ENCODE measurements at regions not wholly inside any gene's neighbourhood (a gene's known extent, or its start where the extent isn't known, plus 50 kb on each side); places are given as distances from the start of the nearest gene placed in this dataset.

- no peak for DNase-seq
Observed at GRCh38 chr7:41207141-41207540, 495.7 kb downstream of the INHBA start.

DNA sequence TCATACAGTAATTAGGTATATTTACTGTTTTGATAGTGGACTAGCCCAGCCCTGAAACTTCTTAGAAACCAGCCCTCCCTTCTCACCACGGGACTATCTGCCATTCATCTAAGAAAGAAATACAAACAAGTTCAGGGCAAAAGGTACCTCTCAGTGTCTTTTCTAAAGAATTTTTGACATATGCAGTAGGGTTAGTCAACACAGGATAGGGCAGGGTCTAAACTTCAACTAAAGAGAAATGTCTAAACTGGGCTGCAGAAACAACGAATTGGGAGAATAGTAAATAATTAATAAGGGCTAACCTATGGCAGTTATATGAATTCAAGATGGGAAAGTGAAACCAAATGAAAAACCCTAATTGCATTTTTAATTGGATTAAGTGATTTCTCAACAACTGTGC, 496.6 kb downstream of the INHBA start:
- no peak for DNase-seq

DNA sequence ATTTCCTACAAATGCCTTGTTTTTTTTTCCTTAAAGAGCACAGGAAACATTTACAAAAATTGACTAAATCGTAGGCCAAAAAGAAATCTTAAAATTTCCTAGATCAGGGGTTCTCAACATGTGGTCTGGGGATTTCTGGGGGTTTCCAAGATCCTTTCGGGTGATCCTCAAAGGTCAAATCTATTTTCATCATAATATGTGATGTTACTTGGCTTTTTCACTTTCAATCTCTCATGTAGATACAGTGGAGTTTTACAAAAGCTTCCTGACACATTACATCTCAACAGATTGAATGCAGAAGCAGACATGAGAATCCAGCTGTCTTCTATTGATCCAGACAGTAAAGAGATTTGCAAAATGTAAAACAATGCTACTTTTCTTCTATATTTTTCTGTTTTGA, 497.3 kb downstream of the INHBA start:
- no peak for DNase-seq

DNA sequence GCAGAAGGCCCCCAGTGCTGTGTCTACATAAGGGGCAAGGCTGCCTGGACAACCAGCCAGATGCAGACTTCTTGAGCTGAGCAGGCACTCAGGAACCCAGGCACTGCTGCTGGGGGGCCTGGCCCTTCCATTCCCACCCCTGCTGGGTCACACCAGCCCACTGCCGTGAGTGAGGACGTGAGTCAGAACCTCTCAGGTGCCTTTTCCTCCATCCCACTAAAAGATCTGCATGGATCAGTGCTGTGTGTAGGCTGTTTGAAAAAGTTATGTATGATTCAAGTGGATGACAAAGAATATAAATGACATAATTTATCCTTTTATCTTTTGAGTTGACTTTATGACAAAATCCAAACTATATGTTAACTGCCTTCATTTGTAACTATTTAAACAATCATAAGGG, 499.3 kb downstream of the INHBA start:
- DNase-seq, result no peak

- no peak for DNase-seq
Observed at GRCh38 chr7:41201021-41201420, 501.9 kb downstream of the INHBA start.

- DNase-seq, result no peak
Observed at GRCh38 chr7:41199136-41199535, 503.8 kb downstream of the INHBA start.

DNA sequence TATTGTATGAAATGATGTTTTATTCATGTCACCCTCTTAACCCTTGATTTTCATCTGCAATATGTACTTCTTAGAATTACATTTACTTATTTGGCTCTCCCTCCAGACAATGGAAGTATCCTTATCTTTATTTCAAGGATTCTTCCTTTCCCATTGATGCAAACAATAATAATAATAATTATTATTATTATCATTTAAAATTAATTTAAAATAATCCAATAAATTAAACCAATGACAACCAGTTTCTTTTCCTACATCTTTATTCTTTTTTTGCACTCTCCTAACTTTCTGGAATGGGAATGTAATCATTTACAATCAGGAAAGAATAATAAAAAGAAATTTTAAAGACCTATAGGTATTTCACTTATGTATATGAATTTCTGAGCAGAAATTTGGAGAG, 504.4 kb downstream of the INHBA start:
- no peak for DNase-seq

- DNase-seq, result no peak
Observed at GRCh38 chr7:41197769-41198168, 505.1 kb downstream of the INHBA start.

- no peak for DNase-seq
Observed at GRCh38 chr7:41193738-41194282, 509.1 kb downstream of the INHBA start.

- DNase-seq, result no peak
Observed at GRCh38 chr7:41190581-41190980, 512.3 kb downstream of the INHBA start.

DNA sequence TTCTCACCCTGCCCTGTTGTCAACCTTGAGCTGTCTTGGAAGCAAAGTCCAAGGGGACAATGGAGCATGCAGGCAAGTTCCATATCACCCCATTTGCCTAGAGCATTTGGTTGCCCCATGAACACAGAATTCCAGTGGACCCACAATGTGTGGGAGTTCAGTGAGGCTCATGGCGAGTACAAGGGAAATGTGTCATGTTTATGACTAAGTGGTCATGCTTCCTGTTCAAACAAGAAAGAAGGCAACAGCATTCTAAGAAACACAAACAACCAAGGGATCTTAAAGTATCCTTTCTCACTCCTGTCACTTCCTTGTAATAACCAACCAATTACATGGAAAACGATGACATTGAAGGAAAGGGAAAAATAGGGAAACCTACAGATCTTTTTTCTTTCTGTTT, 513.0 kb downstream of the INHBA start:
- no peak for DNase-seq

GRCh38 chr7:41188163-41189130, 514.4 kb downstream of the INHBA start:
- DNase-seq, result no peak

DNA sequence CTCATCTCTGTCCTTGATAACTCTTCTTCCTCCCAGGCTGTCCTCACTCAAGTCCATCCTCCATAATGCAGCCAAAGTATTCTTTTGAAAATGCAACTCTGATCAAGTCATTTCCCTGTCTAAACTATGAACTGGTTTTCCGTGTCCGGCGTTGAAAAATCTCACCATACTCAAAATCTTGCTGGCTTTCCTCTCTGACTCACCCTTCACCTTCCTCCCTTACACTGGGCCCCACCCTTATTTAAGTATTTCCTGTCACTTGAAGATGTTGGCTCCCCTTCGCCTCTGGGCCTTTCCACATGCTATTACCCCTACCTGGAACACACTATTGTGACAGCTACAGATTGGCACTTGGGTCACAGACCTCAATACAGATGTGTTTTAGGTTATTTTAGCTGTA, 515.6 kb downstream of the INHBA start:
- no peak for DNase-seq

- no peak for DNase-seq
Observed at GRCh38 chr7:41185851-41186250, 517.0 kb downstream of the INHBA start.

GRCh38 chr7:41183741-41184140, 519.1 kb downstream of the INHBA start:
- DNase-seq, result no peak

DNA sequence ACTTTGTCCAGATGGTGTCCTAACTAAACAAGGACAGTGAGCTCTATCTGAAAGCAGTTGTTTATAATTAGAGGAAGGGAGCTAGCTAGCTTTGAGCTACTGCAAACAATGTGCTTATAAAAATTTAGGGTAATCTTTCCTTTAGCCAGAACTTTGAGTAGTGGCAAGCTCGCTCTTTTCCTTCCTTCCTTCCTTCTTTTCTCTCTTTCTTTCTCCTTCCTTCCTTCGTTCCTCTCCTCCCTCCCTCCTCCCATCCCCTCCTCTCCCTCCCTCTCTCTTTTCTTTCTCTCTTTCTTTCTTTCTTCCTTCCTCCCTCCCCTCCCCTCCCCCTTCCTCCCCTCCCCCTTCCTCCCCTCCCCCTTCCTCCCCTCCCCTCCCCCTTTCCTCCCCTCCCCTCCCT, 520.1 kb downstream of the INHBA start:
- DNase-seq, result no peak

- DNase-seq, result no peak
Observed at GRCh38 chr7:41175435-41175834, 527.5 kb downstream of the INHBA start.

GRCh38 chr7:41174521-41174920, 528.4 kb downstream of the INHBA start:
- no peak for DNase-seq

DNA sequence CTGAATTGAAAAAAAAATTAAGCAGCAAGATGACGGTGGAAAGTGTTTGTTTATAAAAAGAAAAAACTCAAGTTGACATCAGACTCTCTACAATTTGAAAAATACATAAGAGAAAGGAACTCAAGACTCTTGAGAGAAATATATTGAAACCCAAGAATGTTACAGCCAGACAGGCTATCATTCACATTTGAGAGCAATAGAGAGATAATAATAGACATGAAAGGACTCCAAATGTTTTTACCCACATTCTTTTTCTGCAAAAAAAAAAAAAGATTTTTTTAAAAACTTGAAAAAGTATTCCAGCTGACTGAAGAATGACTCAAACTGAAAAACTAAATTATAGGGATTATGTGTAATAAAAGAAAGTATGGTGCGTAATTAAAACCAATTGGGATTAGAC, 532.4 kb downstream of the INHBA start:
- no peak for DNase-seq

DNA sequence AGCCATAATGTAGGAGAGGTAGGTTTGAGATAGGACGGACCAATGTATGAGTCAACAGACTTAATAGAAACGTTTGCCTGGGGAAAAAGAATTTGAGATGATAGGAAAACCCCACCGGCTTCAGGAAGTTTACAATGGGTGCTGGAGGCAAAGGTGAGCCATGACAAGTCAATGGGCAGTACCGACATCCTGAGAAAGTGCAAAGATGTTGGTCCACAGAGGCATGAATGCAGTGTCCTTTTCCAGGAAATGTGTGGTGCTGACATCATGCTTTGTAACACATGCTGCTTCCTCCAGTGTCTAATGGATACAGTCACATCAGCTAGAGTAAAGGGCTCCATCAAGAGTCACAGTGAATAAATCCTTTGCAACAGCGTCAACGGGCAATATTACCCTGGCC, 533.6 kb downstream of the INHBA start:
- DNase-seq, result no peak

GRCh38 chr7:41167836-41168235, 535.1 kb downstream of the INHBA start:
- no peak for DNase-seq

GRCh38 chr7:41164440-41164839, 538.5 kb downstream of the INHBA start:
- DNase-seq, result no peak

- DNase-seq, result no peak
Observed at GRCh38 chr7:41163991-41164390, 538.9 kb downstream of the INHBA start.

GRCh38 chr7:41162612-41163011, 540.3 kb downstream of the INHBA start:
- no peak for DNase-seq
